ENCODE measurements at regions not wholly inside any gene's neighbourhood (a gene's known extent, or its start where the extent isn't known, plus 50 kb on each side); places are given as distances from the start of the nearest gene placed in this dataset.

GRCh38 chr15:93613386-93613785 lies 524.4 kb upstream of the RGMA start:
- H3K4me1 ChIP-seq, result peaks cover 6% of the 10 kb centered on the region in 2 donors
- ATAC-seq (no peak), DNase-seq (no peak)
- TF ChIP-seq CTCF (IDR thresholded peaks at IDR 0.05 in 4 of 5, conservative IDR thresholded peaks at IDR 0.05 in 1 of 5) (no peak), POLR2A (IDR thresholded peaks at IDR 0.05) (no peak)
- no peaks in the 10 kb centered on the region for H3K36me3 ChIP-seq
- H3K4me3 ChIP-seq, result no peak overlapping the region
- no peaks in the 10 kb centered on the region for H3K27me3 ChIP-seq
- intact Hi-C loops (cut with DNase I; ENCODE audit: low total_unique reads) (no loop called here), in situ Hi-C loops (cut with MboI; ENCODE audit: low sequenced_read_pairs in 4 of 4) (loop anchor here in 1 of 4 donors (25.0 kb wide), 1 partner anchor 826 kb away; no protein-coding TSS in a partner anchor)
- H3K9me3 ChIP-seq, result no peaks in the 10 kb centered on the region
- no peak overlapping the region for H3K27ac ChIP-seq

- no peaks in the 10 kb centered on the region for H3K27me3 ChIP-seq
- no peak overlapping the region for H3K4me3 ChIP-seq
- no peaks in the 10 kb centered on the region for H3K9me3 ChIP-seq
- intact Hi-C loops (cut with DNase I; ENCODE audit: low total_unique reads), result no loop called here
- H3K4me1 ChIP-seq, result peaks cover 6 to 10% of the 10 kb centered on the region in 2 donors
- ATAC-seq, result no peak
- TF ChIP-seq CTCF (IDR thresholded peaks at IDR 0.05 in 4 of 5, conservative IDR thresholded peaks at IDR 0.05 in 1 of 5) (no peak), POLR2A (IDR thresholded peaks at IDR 0.05) (no peak)
- H3K36me3 ChIP-seq, result no peaks in the 10 kb centered on the region
- no peak for DNase-seq
- H3K27ac ChIP-seq, result no peak overlapping the region
- in situ Hi-C loops (cut with MboI; ENCODE audit: low sequenced_read_pairs in 4 of 4), result loop anchor here in 1 of 4 donors (25.0 kb wide), 1 partner anchor 826 kb away; no protein-coding TSS in a partner anchor
Observed at GRCh38 chr15:93612953-93613352, 523.9 kb upstream of the RGMA start.

- Histone ChIP-seq H3K4me3 (no peak overlapping the region), H3K9me3 (no peaks in the 10 kb centered on the region), H3K27ac (no peak overlapping the region), H3K4me1 (peaks cover 6 to 22% of the 10 kb centered on the region in 2 donors), H3K36me3 (no peaks in the 10 kb centered on the region), H3K27me3 (no peaks in the 10 kb centered on the region)
- in situ Hi-C loops (cut with MboI; ENCODE audit: low sequenced_read_pairs in 4 of 4) (loop anchor here in 1 of 4 donors (25.0 kb wide), 1 partner anchor 824 kb away; no protein-coding TSS in a partner anchor), intact Hi-C loops (cut with DNase I; ENCODE audit: low total_unique reads) (no loop called here)
- ATAC-seq (no peak), DNase-seq (no peak)
- TF ChIP-seq POLR2A (IDR thresholded peaks at IDR 0.05) (no peak), CTCF (IDR thresholded peaks at IDR 0.05 in 4 of 5, conservative IDR thresholded peaks at IDR 0.05 in 1 of 5) (no peak)
Observed at GRCh38 chr15:93610944-93611343, 521.9 kb upstream of the RGMA start.

GRCh38 chr15:93608643-93609148 lies 519.7 kb upstream of the RGMA start:
- Histone ChIP-seq H3K4me1 (peaks cover 4 to 22% of the 10 kb centered on the region in 2 donors), H3K27me3 (no peaks in the 10 kb centered on the region), H3K36me3 (no peaks in the 10 kb centered on the region), H3K27ac (no peak overlapping the region), H3K4me3 (no peak overlapping the region), H3K9me3 (no peaks in the 10 kb centered on the region)
- in situ Hi-C loops (cut with MboI; ENCODE audit: low sequenced_read_pairs in 4 of 4), result loop anchor here in 1 of 4 donors (25.0 kb wide), 1 partner anchor 821 kb away; no protein-coding TSS in a partner anchor
- TF ChIP-seq CTCF (IDR thresholded peaks at IDR 0.05 in 4 of 5, conservative IDR thresholded peaks at IDR 0.05 in 1 of 5) (no peak), POLR2A (IDR thresholded peaks at IDR 0.05) (no peak)
- intact Hi-C loops (cut with DNase I; ENCODE audit: low total_unique reads), result no loop called here
- ATAC-seq (no peak), DNase-seq (no peak)

GRCh38 chr15:93603550-93603949 lies 514.5 kb upstream of the RGMA start:
- no peak overlapping the region for H3K27ac ChIP-seq
- TF ChIP-seq CTCF (IDR thresholded peaks at IDR 0.05 in 4 of 5, conservative IDR thresholded peaks at IDR 0.05 in 1 of 5) (no peak), POLR2A (IDR thresholded peaks at IDR 0.05) (no peak)
- no peaks in the 10 kb centered on the region for H3K9me3 ChIP-seq
- DNase-seq, result no peak
- in situ Hi-C loops (cut with MboI; ENCODE audit: low sequenced_read_pairs in 4 of 4) (loop anchor here in 1 of 4 donors (25.0 kb wide), 1 partner anchor 816 kb away; no protein-coding TSS in a partner anchor), intact Hi-C loops (cut with DNase I; ENCODE audit: low total_unique reads) (no loop called here)
- no peak for ATAC-seq
- no peak overlapping the region for H3K4me3 ChIP-seq
- no peaks in the 10 kb centered on the region for H3K36me3 ChIP-seq
- no peaks in the 10 kb centered on the region for H3K27me3 ChIP-seq
- H3K4me1 ChIP-seq, result peaks cover 1 to 16% of the 10 kb centered on the region in 2 donors

Data from gastrocnemius medialis (tissue), 4 donors.